ENCODE measurements at regions not wholly inside any gene's neighbourhood (a gene's known extent, or its start where the extent isn't known, plus 50 kb on each side); places are given as distances from the start of the nearest gene placed in this dataset.
"Not testable (repeated sequence)": the region's sequence is repeated elsewhere in the genome, so short reads cannot be mapped to it uniquely, and the experiment has no call there.

GRCh38 chr13:50509167-50509566, 334.3 kb downstream of the DLEU7 start:
- Histone ChIP-seq H3K27me3 (no peaks in the 10 kb centered on the region), H3K27ac (no peak overlapping the region), H3K4me3 (no peak overlapping the region), H3K36me3 (replicated peaks in 1 of 2; ENCODE audit: insufficient read depth in 1 of 2, low read depth in 2 of 2) (no peaks in the 10 kb centered on the region), H3K4me1 (peaks cover 15% of the 10 kb centered on the region), H3K9me3 (no peaks in the 10 kb centered on the region)
- no peak for TF ChIP-seq CTCF (IDR thresholded peaks at IDR 0.05)
- no peak for TF ChIP-seq POLR2A (IDR thresholded peaks at IDR 0.05)
- no peak for ATAC-seq
- no peak for DNase-seq
- intact Hi-C loops (cut with DNase I) = no loop called here

GRCh38 chr13:50509771-50510441, 333.6 kb downstream of the DLEU7 start:
- Histone ChIP-seq H3K36me3 (replicated peaks in 1 of 2; ENCODE audit: insufficient read depth in 1 of 2, low read depth in 2 of 2) (no peaks in the 10 kb centered on the region), H3K4me1 (peaks cover 15% of the 10 kb centered on the region), H3K9me3 (no peaks in the 10 kb centered on the region), H3K27ac (no peak overlapping the region), H3K4me3 (no peak overlapping the region), H3K27me3 (no peaks in the 10 kb centered on the region)
- 72 to 81% methylated on average over 2 of the region's 2 CpGs for WGBS, 2 donors
- DNase-seq (no peak), ATAC-seq (no peak)
- intact Hi-C loops (cut with DNase I) = no loop called here
- no peak for TF ChIP-seq CTCF (IDR thresholded peaks at IDR 0.05)
- TF ChIP-seq POLR2A (IDR thresholded peaks at IDR 0.05) = no peak

- H3K4me3 ChIP-seq; H3K9me3 ChIP-seq; H3K36me3 ChIP-seq (replicated peaks in 1 of 2; ENCODE audit: insufficient read depth in 1 of 2, low read depth in 2 of 2); H3K27me3 ChIP-seq; intact Hi-C loops (cut with DNase I); ATAC-seq; H3K27ac ChIP-seq; DNase-seq: not testable (repeated sequence)
- H3K4me1 ChIP-seq = peaks cover 15% of the 10 kb centered on the region
- WGBS, 2 donors = 39 to 40% methylated on average over 1 of the region's 1 CpG
Measured at GRCh38 chr13:50510885-50511545, 332.5 kb downstream of the DLEU7 start.

GRCh38 chr13:50511877-50512341, 331.6 kb downstream of the DLEU7 start:
- Histone ChIP-seq H3K4me1 (peaks cover 24% of the 10 kb centered on the region), H3K36me3 (replicated peaks in 1 of 2; ENCODE audit: insufficient read depth in 1 of 2, low read depth in 2 of 2) (no peaks in the 10 kb centered on the region), H3K4me3 (no peak overlapping the region), H3K9me3 (no peaks in the 10 kb centered on the region), H3K27me3 (no peaks in the 10 kb centered on the region), H3K27ac (peak overlapping the region in 3 of 4 donors; percentile 65 to 70 (median 70))
- ATAC-seq (no peak), DNase-seq (no peak)
- intact Hi-C loops (cut with DNase I) = no loop called here
- WGBS, 2 donors = 67 to 77% methylated on average over 4 of the region's 4 CpGs
- TF ChIP-seq CTCF (IDR thresholded peaks at IDR 0.05) (no peak), POLR2A (IDR thresholded peaks at IDR 0.05) (no peak)

- TF ChIP-seq CTCF (IDR thresholded peaks at IDR 0.05) (peak in 2 of 7 experiments; percentile 6 to 7), POLR2A (IDR thresholded peaks at IDR 0.05) (no peak)
- Histone ChIP-seq H3K4me1 (peaks cover 30% of the 10 kb centered on the region), H3K4me3 (no peak overlapping the region), H3K27me3 (no peaks in the 10 kb centered on the region), H3K9me3 (no peaks in the 10 kb centered on the region), H3K27ac (peak overlapping the region; percentile 60 to 70 (median 68)), H3K36me3 (replicated peaks in 1 of 2; ENCODE audit: insufficient read depth in 1 of 2, low read depth in 2 of 2) (no peaks in the 10 kb centered on the region)
- 29 to 40% methylated on average over 12 of the region's 12 CpGs for WGBS, 2 donors
- peak; percentile 70 for ATAC-seq
- intact Hi-C loops (cut with DNase I) = no loop called here
- peak in 3 of 4 donors; percentile 48 to 67 (median 57) for DNase-seq
Measured at GRCh38 chr13:50512474-50513299, 330.8 kb downstream of the DLEU7 start.

Data from body of pancreas (tissue), 4 donors.